Astrocyte of the hippocampus (primary cell): ENCODE measurements at regions not wholly inside any gene's neighbourhood (a gene's known extent, or its start where the extent isn't known, plus 50 kb on each side); places are given as distances from the start of the nearest gene placed in this dataset.
A peak's percentile ranks its signal among the peaks of the same experiment; 100 is the strongest.
"Not testable (repeated sequence)": the region's sequence is repeated elsewhere in the genome, so short reads cannot be mapped to it uniquely, and the experiment has no call there.

Source experiments
- DNase-seq: peaks from one replicate; pipeline ENCODE4 v3.0.0; 2011; ENCODE audit warnings: low read depth, low spot score

DNA sequence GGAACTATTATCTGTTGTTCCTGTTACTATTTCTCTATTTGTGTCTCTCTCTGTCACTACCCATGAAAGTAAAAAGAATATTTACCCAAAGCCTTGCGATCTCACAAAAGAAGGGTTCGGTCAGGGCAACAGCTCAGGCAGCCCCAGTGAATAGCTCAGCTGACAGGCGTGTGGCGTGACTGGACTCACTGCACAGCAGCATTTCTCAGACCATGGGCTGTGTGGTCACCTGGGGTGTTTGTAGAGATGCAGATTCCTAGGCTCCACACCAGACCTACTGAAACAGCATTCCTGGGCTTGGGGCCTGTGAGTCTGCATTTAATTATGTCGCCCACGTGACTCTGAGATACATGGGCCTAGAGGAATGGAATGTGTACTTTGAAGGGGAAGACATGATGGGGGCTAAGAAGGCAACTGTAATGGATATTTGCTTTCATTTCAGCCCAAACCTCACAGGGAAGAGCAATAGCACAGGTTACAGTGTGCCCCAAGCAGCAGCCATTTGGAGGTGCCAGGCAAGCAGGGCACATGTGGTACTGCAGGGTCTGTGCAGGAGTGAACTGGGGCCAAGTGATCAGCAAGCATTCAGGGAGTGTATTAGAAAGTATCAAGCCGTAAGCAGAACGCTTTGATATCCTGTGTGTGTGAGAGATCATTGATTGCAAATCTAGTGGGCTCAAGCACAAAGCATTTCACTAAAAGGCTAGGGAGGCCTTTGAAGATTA, 90.4 kb upstream of the RBMS1 start:
- DNase-seq, result peak; percentile 9

DNA sequence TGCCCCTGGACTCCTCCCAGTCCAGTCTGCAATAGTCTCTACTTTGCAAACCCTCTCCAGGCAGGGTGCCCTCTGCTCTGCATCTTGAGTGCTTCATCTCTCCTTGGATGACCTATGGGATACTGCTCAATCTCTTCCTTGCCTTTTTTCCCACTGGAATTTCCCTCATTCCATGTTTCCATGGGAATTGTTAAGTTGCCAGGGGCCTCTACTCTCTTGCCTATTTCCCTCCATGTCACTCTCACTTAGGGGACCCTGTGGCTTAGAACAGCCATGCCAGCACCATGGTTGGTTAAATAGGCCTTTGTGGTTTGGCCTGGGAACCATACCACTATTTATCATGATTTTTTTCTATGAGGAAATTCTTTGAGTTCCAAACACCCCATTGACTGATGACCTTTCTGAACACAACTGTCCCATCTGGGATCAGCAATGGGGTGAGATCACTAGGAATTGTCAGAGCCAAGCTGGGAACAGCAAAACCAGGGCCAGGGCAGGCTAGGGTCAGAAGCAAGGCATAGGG, 91.4 kb upstream of the RBMS1 start:
- peak; percentile 67 for DNase-seq

DNA sequence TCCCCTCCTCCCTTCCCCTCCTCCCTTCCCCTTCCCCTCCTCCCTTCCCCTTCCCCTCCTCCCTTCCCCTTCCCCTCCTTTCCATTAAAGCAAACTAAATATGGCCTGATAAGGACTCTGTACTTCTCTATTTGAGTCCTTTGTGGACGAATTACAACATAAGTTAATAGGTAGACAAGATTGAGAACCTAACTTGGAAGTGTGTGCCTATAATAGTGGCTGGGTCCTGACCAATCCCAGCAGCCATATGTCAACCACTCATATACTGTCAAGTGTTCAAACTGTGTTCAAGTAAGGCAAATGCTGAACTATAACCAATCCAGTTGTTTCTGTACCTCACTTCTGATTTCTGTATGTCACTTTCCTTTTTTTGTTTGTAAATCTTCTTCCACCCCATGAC, 97.1 kb upstream of the RBMS1 start:
- no peak for DNase-seq

DNA sequence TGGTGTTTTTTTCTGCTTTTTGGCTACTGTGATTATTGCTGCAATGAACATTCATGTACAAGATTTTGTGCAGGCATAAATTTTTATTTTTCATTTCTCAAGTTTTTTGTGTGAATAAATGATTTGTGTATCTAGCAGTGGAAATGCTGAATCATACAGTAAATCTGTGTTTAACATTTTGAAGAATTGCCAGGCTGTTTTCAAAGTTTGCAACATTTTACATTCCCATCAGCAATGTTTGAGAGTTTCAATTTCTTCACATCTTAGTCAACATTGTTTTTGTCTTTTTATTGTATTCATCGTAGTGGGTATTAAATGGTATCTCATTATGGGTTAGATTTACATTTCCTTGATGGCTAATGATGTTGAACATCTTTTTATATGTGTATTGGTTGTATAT, 98.8 kb upstream of the RBMS1 start:
- no peak for DNase-seq

DNA sequence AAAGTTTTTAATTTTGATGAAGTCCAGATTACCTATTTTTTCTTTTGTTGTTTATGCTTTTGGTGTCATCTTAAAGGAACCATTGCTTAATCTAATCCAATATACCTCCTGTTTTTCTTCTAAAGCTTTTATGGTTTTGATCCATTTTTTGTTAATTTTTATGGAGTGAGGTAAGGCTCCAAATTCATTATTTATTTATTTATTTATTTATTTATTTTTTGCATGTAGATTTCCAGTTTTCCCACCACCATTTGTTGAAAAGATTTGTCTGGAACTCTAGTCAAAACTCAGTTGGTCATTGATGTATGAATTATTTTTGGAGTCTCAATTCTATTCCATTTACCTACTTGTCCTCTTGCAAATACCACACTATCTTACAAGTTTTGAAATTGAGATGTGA, 99.4 kb upstream of the RBMS1 start:
- no peak for DNase-seq

DNA sequence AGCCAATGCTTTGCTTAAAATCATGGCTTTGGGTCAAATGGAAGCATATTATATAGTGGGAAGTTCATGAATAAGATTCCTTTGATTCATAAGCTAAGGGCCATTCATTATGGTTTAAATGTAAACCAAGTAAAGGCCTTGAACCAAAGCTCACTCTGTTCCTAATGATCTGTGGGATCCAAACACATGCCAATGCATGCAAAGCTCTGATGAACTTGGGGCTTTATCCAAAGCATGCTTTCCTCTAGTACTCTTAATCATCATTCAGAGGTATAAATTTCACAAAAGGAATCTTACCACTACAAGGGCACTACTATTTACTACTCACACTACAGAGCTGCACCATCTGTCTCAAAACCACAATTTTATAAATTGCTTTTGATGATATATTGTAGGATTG, 102.8 kb upstream of the RBMS1 start:
- no peak for DNase-seq

DNA sequence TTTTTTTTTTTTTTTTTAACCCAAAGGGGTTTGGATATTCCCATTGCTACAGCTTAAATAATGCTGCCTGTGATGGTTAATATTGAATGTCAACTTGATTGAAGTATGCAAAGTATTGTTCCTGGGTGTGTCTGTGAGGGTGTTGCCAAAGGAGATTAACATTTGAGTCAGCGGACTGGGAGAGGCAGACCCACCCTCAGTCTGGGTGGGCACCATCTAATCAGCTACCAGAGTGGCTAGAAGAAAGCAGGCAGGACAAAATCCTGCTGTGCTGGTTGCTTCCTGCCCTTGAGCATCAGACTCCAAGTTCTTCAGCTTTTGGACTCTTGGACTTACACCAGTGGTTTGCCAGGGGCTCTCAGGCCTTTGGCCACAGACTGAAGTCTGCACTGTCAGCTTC, 106.8 kb upstream of the RBMS1 start:
- DNase-seq, result not testable (repeated sequence)

DNA sequence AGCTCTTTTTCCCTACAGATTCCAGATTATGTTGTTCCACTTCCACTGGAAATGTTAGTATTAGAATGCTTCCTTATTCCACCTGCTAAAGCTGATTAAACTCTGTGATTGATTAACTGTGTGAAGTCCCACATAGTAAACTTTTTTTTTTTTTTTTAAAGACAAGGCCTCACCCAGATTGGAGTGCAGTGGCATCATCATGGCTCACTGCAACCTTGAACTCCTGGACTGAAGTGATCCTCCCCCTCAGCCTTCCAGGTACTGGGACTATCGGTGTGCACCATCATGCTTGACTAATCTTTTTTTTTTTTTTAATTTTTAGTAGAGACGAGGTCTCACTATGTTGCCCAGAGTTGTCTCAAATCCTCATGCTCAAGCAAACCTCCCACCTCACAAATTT, 108.5 kb upstream of the RBMS1 start:
- no peak for DNase-seq

GRCh38 chr2:160603771-160604510, 110.3 kb upstream of the RBMS1 start:
- no peak for DNase-seq

DNA sequence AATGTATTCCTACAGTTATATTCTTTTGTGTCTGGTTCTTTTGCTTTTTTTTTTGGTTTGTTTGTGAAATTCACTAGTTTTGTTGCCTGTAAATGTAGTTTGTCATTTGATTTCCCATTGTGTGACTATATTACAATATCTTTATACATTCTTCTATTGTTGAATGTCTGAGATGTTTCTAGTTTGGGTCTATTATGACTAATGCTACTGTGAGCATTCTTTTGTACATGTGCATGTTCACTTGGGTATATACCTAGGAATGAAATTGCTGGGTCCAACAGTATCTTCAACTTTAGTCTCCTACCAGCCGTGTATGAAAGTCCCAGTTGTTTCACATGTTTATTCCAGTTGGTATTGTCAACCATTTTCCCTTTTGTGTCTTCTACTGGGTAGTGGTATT, 112.7 kb upstream of the RBMS1 start:
- DNase-seq, result no peak

GRCh38 chr2:160608599-160608998, 115.0 kb upstream of the RBMS1 start:
- DNase-seq, result no peak

GRCh38 chr2:160609346-160609745, 115.7 kb upstream of the RBMS1 start:
- DNase-seq, result no peak

- no peak for DNase-seq
Measured at GRCh38 chr2:160610041-160610440, 116.4 kb upstream of the RBMS1 start.

GRCh38 chr2:160612266-160612856, 118.8 kb upstream of the RBMS1 start:
- no peak for DNase-seq

- peak; percentile 61 for DNase-seq
Measured at GRCh38 chr2:160613466-160614153, 120.0 kb upstream of the RBMS1 start.

DNA sequence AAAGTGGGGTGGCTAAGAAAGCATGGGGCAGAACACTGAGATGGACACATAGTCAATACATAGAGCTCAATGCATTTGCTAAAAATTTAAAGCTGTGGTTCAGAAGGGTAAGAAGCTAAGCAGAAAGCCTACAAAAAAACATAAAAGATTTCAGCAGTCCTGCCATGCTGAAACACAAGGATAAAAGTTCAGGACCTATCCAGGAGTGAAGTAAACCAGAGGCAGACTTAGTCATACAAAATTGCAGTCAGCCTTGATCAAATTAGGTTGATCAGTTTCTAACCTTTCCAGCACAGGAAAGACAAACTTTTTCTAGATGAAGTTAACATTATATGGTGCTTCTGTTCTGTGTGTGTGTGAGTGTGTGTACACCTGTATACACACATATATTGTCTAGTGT, 120.8 kb upstream of the RBMS1 start:
- no peak for DNase-seq

DNA sequence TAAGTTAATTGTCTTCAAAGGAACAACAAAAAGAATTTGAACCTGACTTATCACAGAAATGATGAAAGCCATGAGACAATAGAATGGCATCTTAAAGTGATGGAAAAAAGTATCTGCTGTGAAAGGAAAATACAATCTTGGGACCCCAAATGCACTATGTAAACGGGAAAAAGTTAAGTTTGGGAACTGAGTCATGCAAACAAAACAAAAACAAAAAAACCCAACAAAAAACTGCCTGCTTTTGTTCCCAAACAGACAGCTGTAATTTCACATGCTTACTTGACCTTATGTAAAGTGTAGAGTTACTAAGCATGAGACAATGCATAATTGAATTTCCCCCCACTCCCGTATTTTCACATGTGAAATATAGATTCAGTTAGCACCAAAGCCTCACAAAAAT, 122.1 kb upstream of the RBMS1 start:
- DNase-seq, result no peak

DNA sequence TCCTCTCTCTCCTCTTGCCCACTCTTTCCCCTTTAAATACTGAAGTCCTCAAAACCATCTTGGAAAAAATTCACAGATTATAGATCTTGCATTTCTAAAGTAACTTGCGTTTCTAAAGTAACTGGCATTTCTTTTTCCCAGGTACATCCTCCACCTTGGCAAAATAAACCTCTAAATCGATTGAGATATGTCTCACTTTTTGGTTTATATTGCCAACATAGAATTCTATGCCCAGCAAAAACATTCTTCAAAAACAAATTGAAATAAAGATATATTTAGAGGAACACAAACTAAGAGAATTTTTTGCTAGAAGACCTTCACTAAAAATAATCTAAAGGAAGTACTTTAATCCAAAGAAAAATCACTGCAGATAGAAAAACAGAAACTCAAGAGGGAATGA, 122.5 kb upstream of the RBMS1 start:
- no peak for DNase-seq

DNA sequence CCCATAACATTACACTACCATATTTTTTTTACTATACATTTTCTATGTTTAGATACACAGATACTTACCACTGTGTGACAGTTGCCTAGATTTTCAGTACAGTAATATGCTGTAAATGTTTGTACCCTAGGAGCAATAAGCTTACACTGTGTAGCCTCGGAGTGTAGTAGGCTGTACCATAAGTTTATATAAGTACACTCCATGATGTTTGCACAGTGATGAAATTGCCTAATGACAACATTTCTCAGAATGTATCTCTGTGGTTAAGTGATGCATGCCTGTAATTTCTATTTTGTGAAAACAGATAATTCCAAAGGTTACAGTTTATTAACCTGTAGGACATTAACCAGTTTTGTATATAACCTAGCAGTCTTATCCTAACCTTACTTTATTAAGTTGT, 128.1 kb upstream of the RBMS1 start:
- no peak for DNase-seq

- DNase-seq, result not testable (repeated sequence)
Measured at GRCh38 chr2:160628020-160628637, 134.5 kb upstream of the RBMS1 start.

- no peak for DNase-seq
Measured at GRCh38 chr2:160628811-160629210, 135.2 kb upstream of the RBMS1 start.
